ENCODE measurements at regions not wholly inside any gene's neighbourhood (a gene's known extent, or its start where the extent isn't known, plus 50 kb on each side); places are given as distances from the start of the nearest gene placed in this dataset.

- TF ChIP-seq POLR2A (IDR thresholded peaks at IDR 0.05), result no peak
- no peak for TF ChIP-seq CTCF (IDR thresholded peaks at IDR 0.05)
These were observed 334.4 kb downstream of the CMPK2 start for GRCh38 chr2:6531304-6531703.

Data from esophagus squamous epithelium (tissue), 4 donors.